ENCODE measurements at regions not wholly inside any gene's neighbourhood (a gene's known extent, or its start where the extent isn't known, plus 50 kb on each side); places are given as distances from the start of the nearest gene placed in this dataset.

DNA sequence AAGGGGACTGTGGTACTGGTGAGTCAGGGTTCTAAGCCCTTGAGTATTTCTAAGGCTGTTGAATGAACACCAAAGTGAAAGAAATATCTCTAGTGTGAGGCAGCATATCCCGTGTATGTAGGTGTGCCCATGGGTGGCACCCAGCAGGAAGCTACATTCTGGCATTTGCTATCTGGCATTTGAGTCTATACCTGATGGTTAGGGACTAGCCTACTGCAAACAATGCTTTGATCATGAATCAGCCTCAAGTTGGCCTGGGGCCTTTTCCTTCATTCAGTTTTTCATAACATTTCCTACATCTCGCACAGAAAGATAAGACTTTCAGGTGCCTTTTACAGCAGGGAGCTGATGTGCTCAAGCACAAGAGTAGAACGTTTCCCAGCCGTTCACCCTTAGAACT, 85.7 kb upstream of the E2F7 start:
- TF ChIP-seq POLR2A (IDR thresholded peaks at IDR 0.05; ENCODE audit: low read depth, low read length) (no peak), TAF1 (IDR thresholded peaks at IDR 0.05; ENCODE audit: low read depth, low read length) (no peak), POLR2AphosphoS5 (IDR thresholded peaks at IDR 0.05; ENCODE audit: low read depth, low read length) (no peak)
